ENCODE measurements at regions not wholly inside any gene's neighbourhood (a gene's known extent, or its start where the extent isn't known, plus 50 kb on each side); places are given as distances from the start of the nearest gene placed in this dataset.
"Not testable (repeated sequence)": the region's sequence is repeated elsewhere in the genome, so short reads cannot be mapped to it uniquely, and the experiment has no call there.

DNA sequence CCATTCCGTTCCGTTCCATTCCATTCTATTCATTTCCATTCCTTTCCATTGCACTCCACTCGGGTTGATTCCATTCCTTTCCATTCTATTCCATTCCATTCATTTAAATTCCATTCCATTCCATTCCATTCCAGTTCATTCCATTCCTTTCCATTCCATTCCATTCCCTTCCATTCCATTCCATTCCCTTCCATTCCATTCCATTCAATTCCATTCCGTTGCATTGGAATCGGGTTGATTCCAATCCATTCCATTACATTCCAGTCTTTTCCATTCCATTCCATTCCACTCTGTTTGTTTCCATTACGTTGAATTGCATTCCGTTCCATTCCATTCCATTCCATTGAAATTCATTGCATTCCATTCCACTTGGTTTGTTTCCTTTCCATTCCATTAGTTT lies 169.2 kb downstream of the CWH43 start:
- H2BK120ac ChIP-seq (ENCODE audit: low read depth, low read length); H3K4me1 ChIP-seq (ENCODE audit: control insufficient read depth, low read depth, low read length); H3K27ac ChIP-seq (ENCODE audit: low read depth, low read length); H3K36me3 ChIP-seq (ENCODE audit: control insufficient read depth, insufficient read depth, low read length); H2BK5ac ChIP-seq (ENCODE audit: low read length); H3K56ac ChIP-seq (ENCODE audit: low read length); H3K79me2 ChIP-seq (ENCODE audit: control insufficient read depth, insufficient read depth, low read length); H2AK5ac ChIP-seq (ENCODE audit: low read length); H3K23ac ChIP-seq (ENCODE audit: low read length); H3K9ac ChIP-seq (ENCODE audit: low read length); H3K4me2 ChIP-seq (ENCODE audit: low read length); H4K5ac ChIP-seq (ENCODE audit: low read length); H2BK15ac ChIP-seq (replicated peaks; ENCODE audit: low read depth); H3K18ac ChIP-seq (ENCODE audit: low read length); DNase-seq; H3K4ac ChIP-seq (ENCODE audit: low read depth, low read length); H3K79me1 ChIP-seq (ENCODE audit: low read length); H3K27me3 ChIP-seq (ENCODE audit: insufficient read depth, low read length, poor library complexity); H4K8ac ChIP-seq (ENCODE audit: low read depth, low read length): not testable (repeated sequence)
- 91% methylated on average over 2 of the region's 7 CpGs for WGBS (ENCODE audit: extremely low coverage, insufficient coverage, low lambda C conversion rate)
- peak overlapping the region; percentile 11 for H3K4me3 ChIP-seq (ENCODE audit: low read length)

DNA sequence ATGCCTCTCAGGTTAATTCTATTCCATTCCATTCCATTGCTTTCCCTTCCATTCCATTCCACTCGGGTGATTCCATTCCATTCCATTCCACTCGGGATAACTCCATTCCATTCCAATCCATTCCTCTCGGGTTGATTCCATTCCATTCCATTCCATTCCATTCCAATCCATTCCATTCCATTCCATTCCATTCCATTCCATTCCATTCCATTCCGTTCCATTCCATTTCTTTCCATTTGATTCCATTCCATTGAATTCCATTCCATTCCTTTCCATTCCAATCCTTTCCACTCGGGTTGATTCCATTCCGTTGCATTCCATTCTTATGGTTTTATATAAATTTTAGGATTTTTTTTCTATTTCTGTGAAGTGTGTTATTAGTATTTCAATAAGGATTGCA lies 170.2 kb downstream of the CWH43 start:
- not testable (repeated sequence) for H2BK5ac ChIP-seq (ENCODE audit: low read length); H4K8ac ChIP-seq (ENCODE audit: low read depth, low read length); H3K56ac ChIP-seq (ENCODE audit: low read length); H2AK5ac ChIP-seq (ENCODE audit: low read length); H3K36me3 ChIP-seq (ENCODE audit: control insufficient read depth, insufficient read depth, low read length); H3K4me1 ChIP-seq (ENCODE audit: control insufficient read depth, low read depth, low read length); H3K23ac ChIP-seq (ENCODE audit: low read length); DNase-seq; H3K9ac ChIP-seq (ENCODE audit: low read length); H3K4me3 ChIP-seq (ENCODE audit: low read length); H3K27ac ChIP-seq (ENCODE audit: low read depth, low read length); H3K4me2 ChIP-seq (ENCODE audit: low read length); H3K4ac ChIP-seq (ENCODE audit: low read depth, low read length); H3K27me3 ChIP-seq (ENCODE audit: insufficient read depth, low read length, poor library complexity); H2BK15ac ChIP-seq (replicated peaks; ENCODE audit: low read depth); H3K79me2 ChIP-seq (ENCODE audit: control insufficient read depth, insufficient read depth, low read length); H4K5ac ChIP-seq (ENCODE audit: low read length); H2BK120ac ChIP-seq (ENCODE audit: low read depth, low read length); H3K18ac ChIP-seq (ENCODE audit: low read length); H3K79me1 ChIP-seq (ENCODE audit: low read length)
- WGBS (ENCODE audit: extremely low coverage, insufficient coverage, low lambda C conversion rate), result 100% methylated on average over 1 of the region's 6 CpGs

- H4K5ac ChIP-seq (ENCODE audit: low read length); H2AK5ac ChIP-seq (ENCODE audit: low read length); H3K23ac ChIP-seq (ENCODE audit: low read length); H3K4me2 ChIP-seq (ENCODE audit: low read length); H3K4me1 ChIP-seq (ENCODE audit: control insufficient read depth, low read depth, low read length); H4K8ac ChIP-seq (ENCODE audit: low read depth, low read length); H3K4ac ChIP-seq (ENCODE audit: low read depth, low read length); H3K79me1 ChIP-seq (ENCODE audit: low read length); H3K18ac ChIP-seq (ENCODE audit: low read length); H2BK120ac ChIP-seq (ENCODE audit: low read depth, low read length); H3K27me3 ChIP-seq (ENCODE audit: insufficient read depth, low read length, poor library complexity); H3K36me3 ChIP-seq (ENCODE audit: control insufficient read depth, insufficient read depth, low read length); H3K79me2 ChIP-seq (ENCODE audit: control insufficient read depth, insufficient read depth, low read length); H2BK5ac ChIP-seq (ENCODE audit: low read length); DNase-seq; H3K4me3 ChIP-seq (ENCODE audit: low read length); H3K56ac ChIP-seq (ENCODE audit: low read length); H3K27ac ChIP-seq (ENCODE audit: low read depth, low read length); H3K9ac ChIP-seq (ENCODE audit: low read length); H2BK15ac ChIP-seq (replicated peaks; ENCODE audit: low read depth): not testable (repeated sequence)
- no CpG with 5 or more reads among the region's 2 CpGs for WGBS (ENCODE audit: extremely low coverage, insufficient coverage, low lambda C conversion rate)
Observed at GRCh38 chr4:49157630-49158029, 171.6 kb downstream of the CWH43 start.

- not testable (repeated sequence) for H3K23ac ChIP-seq (ENCODE audit: low read length); H3K4me3 ChIP-seq (ENCODE audit: low read length); H3K18ac ChIP-seq (ENCODE audit: low read length); H3K4me1 ChIP-seq (ENCODE audit: control insufficient read depth, low read depth, low read length); H3K27ac ChIP-seq (ENCODE audit: low read depth, low read length); H3K9ac ChIP-seq (ENCODE audit: low read length); DNase-seq; H2AK5ac ChIP-seq (ENCODE audit: low read length); H3K27me3 ChIP-seq (ENCODE audit: insufficient read depth, low read length, poor library complexity); H3K4me2 ChIP-seq (ENCODE audit: low read length); H4K8ac ChIP-seq (ENCODE audit: low read depth, low read length); H3K79me1 ChIP-seq (ENCODE audit: low read length); H2BK5ac ChIP-seq (ENCODE audit: low read length); H3K79me2 ChIP-seq (ENCODE audit: control insufficient read depth, insufficient read depth, low read length); H3K36me3 ChIP-seq (ENCODE audit: control insufficient read depth, insufficient read depth, low read length); H2BK120ac ChIP-seq (ENCODE audit: low read depth, low read length); H3K4ac ChIP-seq (ENCODE audit: low read depth, low read length); H3K56ac ChIP-seq (ENCODE audit: low read length); H2BK15ac ChIP-seq (replicated peaks; ENCODE audit: low read depth); H4K5ac ChIP-seq (ENCODE audit: low read length)
- no CpG with 5 or more reads among the region's 23 CpGs for WGBS (ENCODE audit: extremely low coverage, insufficient coverage, low lambda C conversion rate)
Observed at GRCh38 chr4:49161111-49161541, 175.1 kb downstream of the CWH43 start.

GRCh38 chr4:49164916-49165315 lies 178.8 kb downstream of the CWH43 start:
- H3K4me1 ChIP-seq (ENCODE audit: control insufficient read depth, low read depth, low read length); H3K79me2 ChIP-seq (ENCODE audit: control insufficient read depth, insufficient read depth, low read length); H2AK5ac ChIP-seq (ENCODE audit: low read length); H3K9ac ChIP-seq (ENCODE audit: low read length); H2BK120ac ChIP-seq (ENCODE audit: low read depth, low read length); H3K56ac ChIP-seq (ENCODE audit: low read length); H3K4me2 ChIP-seq (ENCODE audit: low read length); H2BK15ac ChIP-seq (replicated peaks; ENCODE audit: low read depth); H4K5ac ChIP-seq (ENCODE audit: low read length); H3K18ac ChIP-seq (ENCODE audit: low read length); H2BK5ac ChIP-seq (ENCODE audit: low read length); H3K23ac ChIP-seq (ENCODE audit: low read length); H3K27ac ChIP-seq (ENCODE audit: low read depth, low read length); H3K4me3 ChIP-seq (ENCODE audit: low read length); H3K36me3 ChIP-seq (ENCODE audit: control insufficient read depth, insufficient read depth, low read length); H3K27me3 ChIP-seq (ENCODE audit: insufficient read depth, low read length, poor library complexity); DNase-seq; H3K4ac ChIP-seq (ENCODE audit: low read depth, low read length); H3K79me1 ChIP-seq (ENCODE audit: low read length); H4K8ac ChIP-seq (ENCODE audit: low read depth, low read length): not testable (repeated sequence)
- no CpG with 5 or more reads among the region's 6 CpGs for WGBS (ENCODE audit: extremely low coverage, insufficient coverage, low lambda C conversion rate)

GRCh38 chr4:49177847-49178246 lies 191.8 kb downstream of the CWH43 start:
- H3K27ac ChIP-seq (ENCODE audit: low read depth, low read length); H4K5ac ChIP-seq (ENCODE audit: low read length); H3K56ac ChIP-seq (ENCODE audit: low read length); H3K4me3 ChIP-seq (ENCODE audit: low read length); H4K8ac ChIP-seq (ENCODE audit: low read depth, low read length); H3K4me2 ChIP-seq (ENCODE audit: low read length); H3K4me1 ChIP-seq (ENCODE audit: control insufficient read depth, low read depth, low read length); H3K79me1 ChIP-seq (ENCODE audit: low read length); H2AK5ac ChIP-seq (ENCODE audit: low read length); H2BK5ac ChIP-seq (ENCODE audit: low read length); H3K9ac ChIP-seq (ENCODE audit: low read length); H3K23ac ChIP-seq (ENCODE audit: low read length); H3K18ac ChIP-seq (ENCODE audit: low read length); H3K79me2 ChIP-seq (ENCODE audit: control insufficient read depth, insufficient read depth, low read length); H2BK15ac ChIP-seq (replicated peaks; ENCODE audit: low read depth); DNase-seq; H2BK120ac ChIP-seq (ENCODE audit: low read depth, low read length); H3K4ac ChIP-seq (ENCODE audit: low read depth, low read length); H3K27me3 ChIP-seq (ENCODE audit: insufficient read depth, low read length, poor library complexity); H3K36me3 ChIP-seq (ENCODE audit: control insufficient read depth, insufficient read depth, low read length): not testable (repeated sequence)
- WGBS (ENCODE audit: extremely low coverage, insufficient coverage, low lambda C conversion rate), result no CpG with 5 or more reads among the region's 8 CpGs
